ENCODE measurements at regions not wholly inside any gene's neighbourhood (a gene's known extent, or its start where the extent isn't known, plus 50 kb on each side); places are given as distances from the start of the nearest gene placed in this dataset.
"Not testable (repeated sequence)": the region's sequence is repeated elsewhere in the genome, so short reads cannot be mapped to it uniquely, and the experiment has no call there.

DNA sequence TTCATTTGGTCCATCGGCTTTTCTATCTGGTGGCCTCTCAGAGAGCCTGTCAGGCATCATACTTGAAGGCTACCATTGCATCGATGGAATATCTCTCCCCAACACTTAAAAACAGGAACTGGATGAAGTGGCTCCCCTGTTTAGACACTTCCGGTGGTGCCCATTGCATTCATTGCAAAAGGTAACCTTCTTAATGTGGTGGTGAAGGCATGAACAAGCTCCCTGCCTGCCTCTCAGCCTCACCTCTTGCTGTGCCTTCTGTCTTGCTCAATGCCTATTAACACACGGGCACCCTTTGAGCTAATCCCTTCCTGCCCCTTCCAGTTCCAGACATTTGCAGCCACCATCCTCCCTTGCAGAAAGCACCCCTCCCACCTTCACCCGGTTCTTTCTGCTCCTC is 233.1 kb upstream of the MSX2 start:
- no peak for DNase-seq (ENCODE audit: low read depth)

DNA sequence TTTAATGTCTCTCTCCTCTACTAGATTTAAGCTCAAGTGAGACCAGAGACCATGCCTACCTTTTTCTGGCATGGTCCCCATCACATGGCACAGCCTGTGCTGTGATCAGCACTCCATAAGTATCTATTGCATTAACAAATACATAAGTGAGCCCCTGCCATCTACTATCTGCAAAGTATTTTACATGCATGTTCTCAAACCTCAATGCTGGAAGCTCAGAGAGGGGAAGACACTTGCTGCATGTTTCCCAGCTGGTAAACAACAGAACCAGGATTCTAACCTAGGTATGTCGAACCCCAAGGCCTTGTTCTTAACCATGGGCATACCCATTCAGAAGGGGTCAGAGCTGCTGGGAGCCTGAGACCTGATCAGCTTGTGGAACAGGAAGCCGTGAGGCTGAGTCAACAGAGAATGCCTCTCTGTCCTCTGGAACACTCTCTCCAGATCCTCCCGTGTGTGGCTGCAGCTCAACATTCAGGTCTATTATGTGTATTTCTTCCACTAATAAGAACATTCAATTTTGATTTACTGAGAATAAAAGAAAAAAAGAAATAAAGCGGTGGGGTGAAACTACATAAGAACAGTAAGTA is 232.5 kb upstream of the MSX2 start:
- DNase-seq (ENCODE audit: low read depth), result no peak

DNA sequence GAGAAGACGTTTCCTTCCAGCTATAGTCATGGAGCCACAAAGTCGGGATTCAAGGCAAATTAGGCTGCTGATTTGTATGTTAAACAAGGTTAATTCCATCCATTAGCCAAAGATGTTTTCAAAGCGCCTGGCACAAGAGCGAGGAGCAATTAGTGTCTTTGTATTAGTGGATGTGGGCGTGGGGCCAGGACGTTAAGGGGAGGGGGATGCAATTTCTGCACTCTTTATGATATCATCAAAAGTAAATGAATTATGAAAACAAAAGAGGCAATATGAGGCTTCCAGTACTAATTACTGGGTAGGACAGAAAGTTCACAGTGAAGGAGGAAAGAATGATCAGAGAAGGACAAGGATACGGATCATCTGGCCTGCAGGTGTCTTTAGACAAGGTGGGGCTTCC is 230.9 kb upstream of the MSX2 start:
- DNase-seq (ENCODE audit: low read depth), result no peak

DNA sequence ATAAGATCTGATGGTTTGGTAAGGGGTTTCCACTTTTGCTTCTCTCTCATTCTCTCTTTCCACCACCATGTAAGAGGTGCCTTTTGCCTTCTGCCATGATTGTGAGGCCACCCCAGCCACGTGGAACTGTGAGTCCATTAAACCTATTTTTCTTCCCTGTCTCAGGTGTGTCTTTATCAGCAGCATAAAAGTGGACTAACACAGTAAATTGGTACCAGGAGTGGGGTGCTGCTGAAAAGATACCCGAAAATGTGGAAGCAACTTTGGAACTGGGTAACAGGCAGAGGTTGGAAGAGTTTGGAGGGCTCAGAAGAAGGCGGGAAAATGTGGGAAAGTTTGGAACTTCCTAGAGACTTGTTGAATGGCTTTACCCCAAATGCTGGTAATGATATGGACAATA is 226.4 kb upstream of the MSX2 start:
- DNase-seq (ENCODE audit: low read depth), result not testable (repeated sequence)

DNA sequence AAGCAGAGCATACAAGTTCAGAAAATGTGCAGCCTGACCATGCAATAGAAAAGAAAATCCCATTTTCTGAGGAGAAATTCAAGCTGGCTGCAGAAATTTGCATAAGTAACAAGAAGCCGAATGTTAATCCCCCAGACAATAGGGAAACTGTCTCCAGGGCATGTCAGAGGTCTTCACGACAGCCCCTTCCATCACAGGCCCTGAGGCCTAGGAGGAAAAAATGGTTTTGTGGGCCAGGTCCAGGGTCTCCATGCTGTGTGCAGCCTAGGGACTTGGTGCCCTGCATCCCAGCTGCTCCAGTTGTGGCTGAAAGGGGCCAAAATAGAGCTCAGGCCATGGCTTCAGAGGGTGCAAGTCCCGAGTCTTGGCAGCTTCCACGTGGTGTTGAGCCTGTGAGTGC is 225.8 kb upstream of the MSX2 start:
- not testable (repeated sequence) for DNase-seq (ENCODE audit: low read depth)

DNA sequence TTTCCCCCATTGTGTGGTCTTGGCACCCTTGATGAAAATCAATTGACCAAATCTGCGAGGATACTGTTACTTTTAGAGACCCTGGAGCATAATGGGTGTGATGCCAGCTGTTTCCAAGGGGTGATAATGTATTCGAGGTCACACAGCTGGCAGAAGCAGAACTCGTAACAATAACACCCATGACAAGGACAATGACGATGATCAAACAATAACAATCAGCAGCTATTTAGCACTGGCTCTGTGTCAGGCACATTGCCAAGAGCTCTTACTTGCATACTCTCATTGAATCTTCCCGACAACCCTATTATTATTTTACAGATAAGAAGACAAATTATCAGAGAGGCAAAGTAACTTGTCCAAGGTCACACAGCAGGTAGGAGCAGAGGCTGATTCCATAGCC is 223.7 kb upstream of the MSX2 start:
- DNase-seq (ENCODE audit: low read depth), result no peak

DNA sequence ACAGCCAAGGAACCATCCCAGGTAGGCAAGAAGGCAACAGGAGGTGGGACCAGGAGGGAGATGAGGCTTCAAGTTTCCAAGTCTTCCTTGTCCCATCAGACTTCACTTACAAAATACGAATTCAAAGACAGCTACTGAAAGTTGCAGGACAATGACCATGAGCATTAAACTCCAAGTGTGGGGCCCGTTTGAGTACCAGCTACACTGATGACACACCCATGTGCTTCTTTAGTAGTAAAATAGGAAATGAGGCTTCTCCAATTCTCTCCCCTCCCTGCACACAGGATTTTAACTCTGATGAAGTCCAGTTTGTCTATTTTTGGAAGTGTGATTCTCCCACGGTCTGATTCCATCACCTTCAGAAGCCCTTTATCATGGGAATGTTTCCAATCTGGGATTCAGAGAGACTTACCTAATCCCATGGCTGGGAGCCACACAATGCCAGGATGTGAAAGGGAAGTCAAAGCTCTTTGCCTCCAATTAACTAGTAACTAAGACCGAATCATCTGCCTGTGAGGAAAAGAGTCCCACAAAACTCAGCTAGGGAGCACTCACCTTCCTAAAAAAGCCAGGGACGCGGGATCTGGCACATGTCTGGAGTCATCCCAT is 222.8 kb upstream of the MSX2 start:
- DNase-seq (ENCODE audit: low read depth), result no peak

DNA sequence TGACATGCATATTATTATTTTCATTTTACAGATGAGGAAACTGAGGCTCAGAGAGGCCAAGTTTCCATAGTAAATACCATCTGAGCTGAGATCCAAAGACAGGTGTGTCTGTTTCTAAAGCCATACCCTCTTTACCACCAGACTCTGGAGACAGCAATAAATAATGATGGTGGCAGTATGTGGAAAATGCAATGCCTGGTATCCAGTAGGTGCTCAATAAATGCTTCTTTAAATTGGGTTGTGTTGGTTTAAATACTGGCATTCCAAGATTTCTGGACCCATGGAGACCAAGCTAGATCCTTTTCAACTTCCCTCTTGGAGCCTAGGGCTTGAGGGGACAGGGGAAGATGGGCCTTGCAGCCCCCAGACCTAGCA is 221.3 kb upstream of the MSX2 start:
- DNase-seq (ENCODE audit: low read depth), result no peak

DNA sequence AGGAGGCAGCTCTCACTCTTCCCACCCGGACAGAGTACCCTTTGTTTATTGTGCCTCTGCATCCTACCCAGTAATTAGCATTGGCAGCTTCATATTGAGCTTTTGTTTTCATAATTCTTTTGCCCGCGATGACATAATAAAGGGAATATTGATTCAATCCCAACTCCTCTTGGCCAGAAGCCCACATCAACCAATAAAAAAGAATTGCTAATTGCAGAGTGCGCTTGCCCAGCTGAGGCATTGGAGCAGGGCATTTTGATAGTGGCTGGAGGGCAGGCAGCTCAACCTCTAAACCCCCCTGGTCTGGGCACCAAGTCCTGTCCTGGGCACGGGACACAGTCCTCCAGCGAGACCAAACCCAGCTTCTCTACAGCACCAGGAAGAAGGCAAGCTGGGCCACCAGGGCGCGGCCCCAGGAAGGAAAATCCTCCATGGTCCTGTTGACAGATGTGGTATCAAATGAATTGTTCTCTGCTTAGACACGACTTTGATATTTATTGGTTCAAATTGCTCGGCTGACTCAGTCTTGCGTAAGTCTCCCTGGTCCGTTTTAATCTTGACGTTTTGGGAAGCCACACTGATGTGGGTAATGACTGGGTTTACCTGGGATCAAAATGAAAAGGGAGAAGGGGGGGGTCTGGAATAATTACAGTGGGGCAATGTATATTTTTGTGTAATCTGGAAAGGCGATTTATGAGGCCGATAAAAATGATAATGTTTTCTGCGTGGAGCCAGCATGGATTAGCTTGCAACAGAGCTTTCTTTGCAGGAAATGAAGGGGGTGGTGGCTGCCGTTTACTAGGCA is 220.7 kb upstream of the MSX2 start:
- DNase-seq (ENCODE audit: low read depth), result no peak

DNA sequence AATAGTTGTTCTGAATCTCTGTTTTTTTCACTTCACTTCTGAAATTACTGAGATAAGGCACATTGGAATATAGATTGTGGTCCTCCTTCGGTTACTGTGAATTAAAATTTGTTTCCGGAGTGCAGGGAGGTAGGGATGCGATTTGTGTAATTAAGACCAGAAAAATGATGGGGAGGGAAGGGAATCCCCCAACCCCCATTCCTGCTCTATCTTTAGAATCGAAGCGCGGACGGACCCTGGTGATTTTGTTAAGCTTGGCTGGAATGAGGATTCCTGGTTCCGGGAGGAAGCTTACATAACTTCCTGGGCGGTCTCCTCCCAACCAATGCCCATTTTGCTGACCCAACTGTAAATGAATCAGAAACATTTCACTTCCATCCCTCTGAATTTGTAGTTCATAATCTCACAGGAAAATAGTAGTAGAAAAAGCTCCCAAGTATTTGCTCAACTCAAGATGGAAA is 220.1 kb upstream of the MSX2 start:
- DNase-seq (ENCODE audit: low read depth), result no peak

DNA sequence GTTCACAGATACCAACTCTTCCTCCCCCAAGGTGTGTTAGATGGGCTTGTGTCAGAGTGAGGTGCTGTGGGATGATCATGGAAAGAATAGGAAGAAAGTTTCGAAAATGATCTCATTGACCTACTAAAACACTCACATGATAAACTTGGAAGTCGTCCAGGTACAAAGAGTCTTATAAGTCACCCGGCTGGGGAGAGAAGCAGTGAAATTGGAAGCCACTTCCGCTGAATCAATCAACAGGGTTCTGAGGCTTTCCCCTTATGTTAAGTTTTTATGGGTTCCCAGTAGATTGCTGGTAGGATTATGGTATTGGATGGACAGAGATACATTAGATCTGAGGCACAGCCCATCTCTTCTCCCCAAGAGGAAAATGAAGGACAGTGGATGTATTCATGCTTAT is 218.8 kb upstream of the MSX2 start:
- DNase-seq (ENCODE audit: low read depth), result no peak

DNA sequence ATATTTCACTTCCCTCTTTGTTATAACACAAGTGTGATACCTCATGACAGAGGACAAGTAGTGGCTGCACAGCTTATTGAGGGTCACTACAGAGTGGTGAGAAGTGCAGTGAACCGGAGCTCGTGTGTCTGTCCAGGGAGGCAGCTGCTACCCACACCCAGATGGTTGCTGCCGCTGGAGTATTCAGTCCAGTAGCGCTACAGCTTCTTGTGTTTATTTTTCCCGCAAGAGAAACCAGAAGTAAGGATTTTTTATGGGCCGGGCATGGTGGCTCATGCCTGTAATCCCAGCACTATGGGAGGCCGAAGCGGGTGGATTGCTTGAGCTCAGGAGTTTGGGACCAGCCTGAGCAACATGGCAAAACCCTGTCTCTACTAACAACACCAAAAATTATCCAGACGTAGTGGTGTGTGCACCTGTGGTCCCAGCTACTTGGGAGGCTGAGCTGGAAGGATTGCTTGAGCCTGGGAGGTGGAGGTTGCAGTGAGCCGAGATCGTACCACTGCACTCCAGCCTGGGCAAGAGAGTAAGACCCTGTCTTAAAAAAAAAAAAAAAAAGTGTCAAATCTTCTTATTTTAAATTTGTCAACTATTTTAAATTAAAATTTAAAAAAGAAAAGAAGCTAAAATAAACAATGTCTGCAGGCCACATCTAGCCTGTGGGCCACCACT is 213.5 kb upstream of the MSX2 start:
- not testable (repeated sequence) for DNase-seq (ENCODE audit: low read depth)

DNA sequence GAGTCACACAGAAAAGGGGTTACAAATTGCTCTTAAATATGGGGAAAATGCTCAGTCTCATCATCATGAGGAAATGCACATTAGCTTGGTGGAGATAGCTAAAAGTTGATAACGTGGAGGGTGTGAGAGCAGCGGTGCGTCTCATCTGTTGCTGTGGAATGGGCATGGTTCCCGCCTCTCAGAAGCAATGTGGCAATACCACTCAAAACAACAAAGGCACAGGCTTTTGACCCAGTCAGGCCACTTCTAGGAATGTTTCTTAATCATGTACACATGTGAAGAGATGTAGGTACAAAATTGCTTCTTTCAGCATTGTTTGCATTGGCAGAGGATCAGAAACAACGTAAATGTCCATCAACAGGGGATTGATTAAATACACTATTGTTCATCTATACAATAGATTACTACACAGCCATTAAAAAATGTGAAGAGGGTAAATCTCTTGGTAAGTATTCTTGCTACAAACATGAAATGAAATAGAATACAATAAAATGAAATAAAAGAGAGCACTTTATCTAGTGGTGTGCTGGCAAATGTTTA is 212.6 kb upstream of the MSX2 start:
- DNase-seq (ENCODE audit: low read depth), result no peak

DNA sequence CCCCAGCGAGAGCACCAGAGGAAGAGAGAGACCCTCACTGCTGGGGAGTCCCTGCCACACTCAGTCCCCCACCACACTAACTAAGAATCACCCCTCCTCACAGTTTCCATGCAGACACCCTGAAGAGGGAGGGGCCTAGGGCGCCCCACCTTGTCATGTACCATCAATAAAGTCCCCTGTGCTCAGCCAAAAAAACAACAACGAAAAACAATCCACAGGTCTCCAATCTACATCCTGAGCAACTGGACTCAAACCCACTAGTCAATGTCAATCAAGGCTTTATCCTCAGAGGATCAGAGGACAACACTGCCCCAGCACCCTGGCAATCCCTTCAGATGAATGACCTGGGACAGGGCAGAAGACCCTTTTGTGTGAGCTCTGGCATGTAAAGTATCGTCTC is 210.1 kb upstream of the MSX2 start:
- no peak for DNase-seq (ENCODE audit: low read depth)

DNA sequence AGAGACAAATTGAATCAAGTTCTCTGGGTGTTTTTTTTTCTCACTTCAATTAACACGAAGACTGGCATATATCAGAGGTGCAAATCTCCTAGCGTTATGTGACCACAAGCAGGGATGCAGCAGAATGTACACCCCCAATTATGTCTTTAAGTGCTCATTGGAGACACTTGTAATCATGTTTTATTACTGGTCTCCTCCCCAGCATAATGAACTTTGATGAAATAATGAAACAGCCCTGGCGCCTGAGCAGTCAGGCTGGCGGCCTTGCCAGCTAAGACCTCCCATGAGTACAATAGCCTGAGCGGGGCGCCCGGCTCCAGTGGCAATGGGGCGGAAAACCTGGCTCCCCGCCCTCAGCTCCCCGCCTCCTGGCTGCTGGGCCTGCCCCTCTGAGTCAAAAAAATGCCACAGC is 209.4 kb upstream of the MSX2 start:
- no peak for DNase-seq (ENCODE audit: low read depth)

DNA sequence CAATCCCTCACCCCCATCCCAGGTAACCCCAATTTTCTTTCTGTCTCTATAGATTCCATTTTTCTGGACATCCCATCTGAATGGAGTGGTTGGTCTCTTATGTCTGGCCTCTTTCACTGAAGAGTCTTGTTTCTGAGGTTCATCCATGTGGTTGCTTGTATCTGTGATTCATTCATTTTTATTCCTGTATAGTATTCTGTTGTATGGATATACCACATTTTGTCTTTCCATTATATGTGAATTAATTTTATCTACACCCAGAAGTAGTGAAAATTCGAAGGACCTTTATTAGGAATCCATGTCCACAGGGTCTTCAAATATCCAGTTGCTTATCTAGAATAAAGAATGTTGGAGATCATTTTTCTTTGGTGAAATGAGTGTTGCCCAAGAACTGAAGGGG is 207.6 kb upstream of the MSX2 start:
- DNase-seq (ENCODE audit: low read depth), result no peak

DNA sequence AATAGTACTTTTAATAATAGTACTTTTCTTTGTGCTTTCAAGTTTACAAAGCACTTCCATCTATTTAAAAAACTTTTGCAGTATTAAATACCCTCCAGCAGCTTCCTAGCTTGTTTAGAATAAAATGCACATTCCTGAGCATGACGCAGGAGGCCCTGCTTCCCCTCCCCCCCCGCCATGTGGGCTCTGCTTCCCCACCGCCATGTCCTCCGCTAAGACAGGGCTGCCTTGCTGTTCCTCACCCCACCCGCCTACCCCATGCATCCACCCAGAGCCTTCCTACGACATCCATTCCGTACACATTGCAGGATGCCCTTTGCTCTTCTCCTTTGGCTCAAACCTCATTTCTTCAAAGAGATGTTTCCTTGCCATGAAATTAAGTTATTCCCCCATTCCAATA is 205.9 kb upstream of the MSX2 start:
- DNase-seq (ENCODE audit: low read depth), result no peak

DNA sequence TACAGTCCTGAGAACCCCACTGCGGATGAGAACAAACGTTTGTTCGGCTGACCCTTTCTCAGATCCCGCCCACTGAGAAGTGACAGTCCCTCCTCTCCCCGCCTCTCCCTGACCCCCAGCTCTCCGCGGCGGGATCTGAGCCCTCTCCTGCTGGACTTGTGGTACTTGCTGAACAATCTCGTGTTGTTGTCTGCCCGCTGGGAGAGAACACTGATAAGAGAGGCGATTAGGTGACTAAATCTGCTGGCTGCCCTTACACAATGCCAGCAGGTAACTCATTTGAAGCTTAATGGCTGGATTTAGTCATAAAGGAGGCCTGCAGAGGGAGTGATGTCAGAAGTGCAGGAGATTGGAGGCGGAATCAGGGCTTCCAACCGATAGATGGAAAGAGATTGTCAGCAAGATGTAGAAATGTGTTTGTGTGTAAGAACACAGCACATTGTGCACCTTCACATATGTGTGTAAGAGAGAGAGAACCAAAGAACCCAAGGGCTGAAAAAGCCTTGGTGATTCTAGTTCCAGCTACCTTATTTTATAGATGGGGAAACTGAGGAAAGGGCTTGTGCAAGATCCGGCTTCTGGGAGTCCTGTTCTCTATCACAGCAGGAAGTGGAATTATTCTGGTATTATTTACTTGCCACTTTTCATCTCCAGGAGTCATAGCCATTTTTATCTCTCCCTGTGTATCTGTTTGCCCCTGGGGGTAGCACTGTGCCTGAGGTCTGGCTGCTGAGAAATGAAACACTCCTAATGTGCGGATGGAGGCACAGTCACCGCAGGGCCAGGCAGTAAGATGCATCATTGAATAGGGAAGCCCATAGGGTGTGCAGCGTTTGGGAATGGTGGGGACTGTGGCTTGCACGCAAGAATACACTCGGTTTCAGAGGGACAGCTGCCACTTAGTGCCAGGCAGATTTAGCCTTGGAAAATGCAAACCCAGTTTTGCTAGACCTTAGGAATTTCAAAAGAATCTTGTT is 203.7 kb upstream of the MSX2 start:
- no peak for DNase-seq (ENCODE audit: low read depth)

DNA sequence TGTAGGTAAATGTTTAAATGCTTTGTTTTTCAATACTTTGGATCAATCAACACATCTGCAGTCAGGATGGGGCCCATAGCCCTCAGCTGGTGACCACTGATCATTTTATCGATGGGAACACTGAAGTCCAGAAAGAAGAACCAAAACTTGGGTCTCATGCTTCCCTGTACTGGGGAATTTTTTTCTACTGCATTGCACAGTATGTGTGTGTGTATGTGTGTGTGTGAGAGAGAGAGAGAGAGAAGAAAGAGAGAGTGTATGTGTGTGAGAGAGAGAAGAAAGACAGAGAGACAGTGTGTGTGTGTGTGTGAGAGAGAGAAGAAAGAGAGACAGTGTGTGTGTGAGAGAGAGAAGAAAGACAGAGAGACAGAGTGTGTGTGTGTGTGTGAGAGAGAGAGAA is 202.9 kb upstream of the MSX2 start:
- no peak for DNase-seq (ENCODE audit: low read depth)

DNA sequence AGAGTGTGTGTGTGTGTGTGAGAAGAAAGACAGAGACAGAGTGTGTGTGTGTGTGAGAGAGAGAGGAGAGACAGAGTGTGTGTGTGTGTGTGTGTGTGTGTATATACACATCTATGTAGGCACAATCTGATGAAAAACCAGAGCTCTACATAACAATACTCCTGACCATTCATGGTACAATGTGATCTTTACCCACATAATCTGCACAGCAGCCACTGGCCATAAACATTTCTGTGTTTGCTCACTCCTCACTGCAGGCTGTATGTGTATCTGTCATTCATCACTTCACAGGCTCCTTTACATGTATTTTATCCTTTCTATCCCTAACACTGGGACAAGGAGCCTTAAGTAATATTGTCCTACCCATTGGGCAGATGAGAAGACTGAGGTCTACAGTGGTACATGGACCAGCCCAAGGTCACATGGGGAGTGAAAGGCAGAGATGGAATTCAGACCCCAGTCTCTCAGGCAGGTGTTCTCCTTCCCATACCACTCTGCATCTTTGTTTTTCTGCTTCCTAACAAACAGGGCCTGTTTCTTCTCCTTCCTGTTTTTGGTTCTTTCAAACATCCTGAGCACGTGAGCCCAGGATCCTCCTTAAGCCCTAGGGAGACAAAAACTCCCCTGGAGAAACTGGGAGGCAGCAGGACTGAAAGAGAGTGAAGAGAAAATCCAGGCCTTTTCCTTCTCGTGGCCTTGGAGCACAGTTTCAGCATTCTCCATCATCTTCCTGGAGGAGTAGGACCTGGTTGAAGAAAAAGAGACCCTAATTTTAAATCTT is 201.7 kb upstream of the MSX2 start:
- DNase-seq (ENCODE audit: low read depth), result no peak
